ENCODE measurements at regions not wholly inside any gene's neighbourhood (a gene's known extent, or its start where the extent isn't known, plus 50 kb on each side); places are given as distances from the start of the nearest gene placed in this dataset.

DNA sequence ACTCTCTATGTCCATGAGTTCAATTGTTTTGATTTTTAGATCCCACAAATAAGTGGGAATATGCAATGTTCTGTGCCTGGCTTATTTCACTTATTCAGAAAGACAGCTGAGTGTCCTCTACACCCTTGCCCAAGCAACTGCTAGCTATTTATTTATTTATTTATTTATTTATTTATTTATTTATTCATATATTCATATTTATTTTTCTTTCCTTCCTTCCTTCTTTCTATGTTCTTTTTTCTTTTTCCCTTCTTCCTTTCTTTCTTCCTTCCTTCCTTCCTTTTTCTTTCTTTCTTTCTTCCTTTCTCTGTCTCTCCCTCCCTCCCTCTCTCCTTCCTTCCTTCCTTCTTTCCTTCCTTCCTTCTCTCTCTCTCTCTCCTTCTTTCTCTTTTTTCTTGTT is 563.4 kb downstream of the BCL11B start:
- no peak for DNase-seq (ENCODE audit: low read depth)
- H3K4me3 ChIP-seq (ENCODE audit: low read depth, low read length) = no peak overlapping the region
- TF ChIP-seq, protein P1, sequence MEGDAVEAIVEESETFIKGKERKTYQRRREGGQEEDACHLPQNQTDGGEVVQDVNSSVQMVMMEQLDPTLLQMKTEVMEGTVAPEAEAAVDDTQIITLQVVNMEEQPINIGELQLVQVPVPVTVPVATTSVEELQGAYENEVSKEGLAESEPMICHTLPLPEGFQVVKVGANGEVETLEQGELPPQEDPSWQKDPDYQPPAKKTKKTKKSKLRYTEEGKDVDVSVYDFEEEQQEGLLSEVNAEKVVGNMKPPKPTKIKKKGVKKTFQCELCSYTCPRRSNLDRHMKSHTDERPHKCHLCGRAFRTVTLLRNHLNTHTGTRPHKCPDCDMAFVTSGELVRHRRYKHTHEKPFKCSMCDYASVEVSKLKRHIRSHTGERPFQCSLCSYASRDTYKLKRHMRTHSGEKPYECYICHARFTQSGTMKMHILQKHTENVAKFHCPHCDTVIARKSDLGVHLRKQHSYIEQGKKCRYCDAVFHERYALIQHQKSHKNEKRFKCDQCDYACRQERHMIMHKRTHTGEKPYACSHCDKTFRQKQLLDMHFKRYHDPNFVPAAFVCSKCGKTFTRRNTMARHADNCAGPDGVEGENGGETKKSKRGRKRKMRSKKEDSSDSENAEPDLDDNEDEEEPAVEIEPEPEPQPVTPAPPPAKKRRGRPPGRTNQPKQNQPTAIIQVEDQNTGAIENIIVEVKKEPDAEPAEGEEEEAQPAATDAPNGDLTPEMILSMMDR (IDR thresholded peaks at IDR 0.05; ENCODE audit: control insufficient read depth, extremely low read depth, insufficient read depth) = no peak

DNA sequence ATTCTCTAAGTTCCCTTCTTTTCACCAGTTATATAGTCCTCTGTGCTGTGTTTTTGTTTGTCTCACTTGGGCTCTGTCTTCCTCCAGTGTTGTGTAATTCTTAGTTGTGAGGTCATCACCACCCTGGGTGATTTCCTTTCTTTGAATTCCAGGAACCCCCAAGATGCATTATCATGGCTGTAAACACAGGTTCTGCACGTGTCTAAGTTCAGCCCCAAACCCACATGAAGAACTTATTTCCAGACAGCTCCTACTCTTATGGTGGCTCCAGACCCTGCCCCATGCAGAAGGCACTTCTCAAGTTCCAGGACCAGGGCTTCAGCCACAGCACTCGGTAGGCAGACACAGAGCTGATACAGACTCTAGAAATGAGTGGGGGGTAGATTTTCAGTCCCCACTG is 560.5 kb downstream of the BCL11B start:
- H3K4me3 ChIP-seq (ENCODE audit: low read depth, low read length) = no peak overlapping the region
- DNase-seq (ENCODE audit: low read depth) = no peak

DNA sequence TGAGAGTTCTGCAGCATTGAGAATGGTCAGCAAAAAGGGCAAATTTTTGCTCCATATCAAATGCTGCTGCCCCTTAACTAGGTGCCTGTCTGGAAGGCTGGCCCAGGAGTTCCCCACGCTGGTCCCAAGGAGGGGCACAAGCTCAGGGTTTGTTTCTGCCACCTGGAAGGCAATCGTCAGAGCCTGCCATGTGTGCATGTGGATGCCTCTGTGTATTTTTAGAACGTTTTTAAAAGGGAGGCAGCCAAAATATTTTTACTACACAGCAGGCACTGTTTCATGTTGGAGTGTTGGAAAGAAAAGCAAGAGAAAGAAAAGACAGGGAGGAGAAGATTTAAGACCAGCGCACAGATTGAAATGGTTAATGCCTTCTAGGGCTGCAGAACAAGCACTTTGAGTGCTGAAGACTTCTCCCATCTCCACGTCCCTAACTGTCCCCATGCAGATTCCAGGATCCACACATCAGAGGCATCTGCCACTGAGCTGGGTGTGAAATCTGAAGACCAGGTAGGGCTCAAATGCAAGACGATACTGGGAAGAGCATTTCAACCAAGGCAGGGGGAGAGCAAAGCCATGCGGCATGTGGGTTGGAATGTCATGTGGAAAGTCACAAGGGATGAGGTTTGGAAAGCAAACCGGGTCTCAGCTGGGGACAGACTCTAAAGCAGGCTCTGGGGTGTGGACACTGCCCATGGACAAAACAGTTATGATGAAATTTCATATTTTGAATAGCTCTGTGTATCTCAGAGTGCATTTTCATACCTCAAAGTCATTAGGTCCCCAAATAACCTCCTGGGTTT is 557.2 kb downstream of the BCL11B start:
- no peak overlapping the region for H3K4me3 ChIP-seq (ENCODE audit: low read depth, low read length)
- TF ChIP-seq, protein P1 (IDR thresholded peaks at IDR 0.05; ENCODE audit: control insufficient read depth, extremely low read depth, insufficient read depth) = no peak

More for the DNA sequence above, 560.5 kb downstream of the BCL11B start:
- TF ChIP-seq, protein P1 (IDR thresholded peaks at IDR 0.05; ENCODE audit: control insufficient read depth, extremely low read depth, insufficient read depth) = no peak

DNA sequence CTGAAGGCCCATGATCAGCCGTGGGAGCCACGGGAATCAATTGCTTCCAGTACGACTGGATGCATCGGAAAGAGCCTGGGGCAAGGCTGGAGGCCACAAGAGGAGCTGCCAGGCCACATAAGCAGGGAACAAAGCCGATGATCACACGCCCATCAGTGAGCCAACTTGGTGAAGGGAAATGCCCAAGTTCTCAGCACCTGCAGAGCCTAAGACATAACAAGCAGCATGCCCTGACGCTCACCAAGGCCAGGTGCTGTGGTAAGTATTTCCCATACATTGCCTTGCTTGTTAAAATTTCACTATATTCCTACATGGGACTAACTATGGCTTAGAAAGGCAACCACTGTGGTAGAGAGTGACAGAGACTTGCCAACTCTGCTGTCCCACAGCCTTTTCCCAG is 555.9 kb downstream of the BCL11B start:
- TF ChIP-seq, protein P1 (IDR thresholded peaks at IDR 0.05; ENCODE audit: control insufficient read depth, extremely low read depth, insufficient read depth) = no peak
- H3K4me3 ChIP-seq (ENCODE audit: low read depth, low read length) = no peak overlapping the region
- DNase-seq (ENCODE audit: low read depth) = no peak

More for the DNA sequence above, 557.2 kb downstream of the BCL11B start:
- DNase-seq (ENCODE audit: low read depth) = no peak

DNA sequence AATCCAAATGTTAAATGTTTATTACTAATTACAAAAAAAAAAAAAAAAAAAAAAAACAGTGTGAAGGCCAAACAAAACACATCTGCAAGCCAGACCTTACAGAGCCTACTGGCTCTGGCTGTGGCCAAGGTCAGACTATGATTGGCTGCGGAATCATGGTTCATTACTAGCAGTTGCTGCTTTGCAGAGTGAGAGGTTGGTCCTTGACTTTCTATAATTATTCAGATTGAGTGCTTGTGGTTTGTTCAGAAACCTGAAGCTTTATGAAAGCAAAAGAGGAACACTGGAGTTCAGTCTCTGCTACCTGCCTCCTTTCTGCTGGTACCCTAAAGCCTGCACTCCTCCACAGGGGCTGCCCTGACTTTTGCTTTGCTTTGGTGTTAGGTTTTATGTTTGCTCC is 550.9 kb downstream of the BCL11B start:
- H3K4me3 ChIP-seq (ENCODE audit: low read depth, low read length) = no peak overlapping the region
- TF ChIP-seq, protein P1 (IDR thresholded peaks at IDR 0.05; ENCODE audit: control insufficient read depth, extremely low read depth, insufficient read depth) = no peak
- DNase-seq (ENCODE audit: low read depth) = no peak

DNA sequence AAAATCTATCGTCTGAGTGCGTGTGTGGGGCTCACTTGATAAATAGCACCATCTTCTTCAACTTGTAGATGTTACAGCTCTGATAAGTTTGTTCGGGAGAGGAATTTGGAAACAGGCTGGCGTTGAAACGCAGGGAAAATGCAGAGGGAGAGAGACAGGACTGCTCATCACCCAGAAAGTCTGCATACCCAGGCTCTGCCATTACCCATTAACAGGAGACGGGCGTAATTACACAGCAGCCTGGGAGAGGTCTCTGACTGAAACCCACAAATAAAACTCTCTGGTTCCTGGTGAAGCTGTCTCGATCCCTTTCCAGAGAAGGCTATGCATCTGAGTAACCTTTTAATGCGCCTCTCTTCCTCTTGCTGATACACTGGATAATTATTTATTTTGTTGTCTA is 547.3 kb downstream of the BCL11B start:
- H3K4me3 ChIP-seq (ENCODE audit: low read depth, low read length) = no peak overlapping the region
- TF ChIP-seq, protein P1 (IDR thresholded peaks at IDR 0.05; ENCODE audit: control insufficient read depth, extremely low read depth, insufficient read depth) = no peak
- DNase-seq (ENCODE audit: low read depth) = no peak

DNA sequence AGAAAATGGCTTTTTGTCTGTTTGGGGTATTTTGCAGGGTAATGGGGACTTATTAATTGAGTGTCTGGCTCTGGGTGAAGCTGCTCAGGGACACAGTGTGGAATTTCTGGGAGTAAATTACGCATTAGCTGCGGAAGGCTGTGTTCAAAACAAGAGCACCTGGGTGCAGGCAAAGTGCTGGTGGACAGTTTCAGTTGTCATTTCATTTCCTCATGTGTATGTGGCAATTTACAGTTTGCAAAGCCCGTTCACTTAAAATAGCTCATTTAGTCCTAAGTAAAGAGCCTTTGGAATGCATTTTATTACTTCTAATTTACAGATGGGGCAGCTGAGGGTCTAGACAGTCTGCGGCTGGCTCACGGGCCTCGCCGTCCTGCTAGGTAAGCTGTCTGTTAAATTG is 546.8 kb downstream of the BCL11B start:
- H3K4me3 ChIP-seq (ENCODE audit: low read depth, low read length) = no peak overlapping the region
- DNase-seq (ENCODE audit: low read depth) = no peak

More for the DNA sequence above, 546.8 kb downstream of the BCL11B start:
- TF ChIP-seq, protein P1 (IDR thresholded peaks at IDR 0.05; ENCODE audit: control insufficient read depth, extremely low read depth, insufficient read depth) = no peak

Data from LNCaP clone FGC (cell line).